HUES64 (cell line): ENCODE measurements at regions not wholly inside any gene's neighbourhood (a gene's known extent, or its start where the extent isn't known, plus 50 kb on each side); places are given as distances from the start of the nearest gene placed in this dataset.

ENCODE experiments used
- H3K27ac ChIP-seq: 2 replicates; pipeline ENCODE4 v1.7.0; 2013; ENCODE audit warnings: low read depth, low read length, inconsistent platforms
- H3K27me3 ChIP-seq: 2 replicates; pipeline ENCODE4 v1.6.1; 2013; ENCODE audit warnings: mild to moderate bottlenecking, low read length; ENCODE audit not compliant: insufficient read depth
- H3K36me3 ChIP-seq: 2 replicates; pipeline ENCODE4 v1.6.1; 2013; ENCODE audit warnings: mild to moderate bottlenecking, low read length; ENCODE audit not compliant: insufficient read depth
- H3K4me1 ChIP-seq: 2 replicates; pipeline ENCODE4 v1.6.1; 2013; ENCODE audit warnings: mild to moderate bottlenecking, low read length, moderate library complexity; ENCODE audit not compliant: insufficient read depth
- H3K4me3 ChIP-seq: 2 replicates; pipeline ENCODE4 v1.5.1; 2013; ENCODE audit warnings: mild to moderate bottlenecking, low read length, moderate library complexity
- H3K9ac ChIP-seq: 2 replicates; pipeline ENCODE4 v1.6.1; 2013; ENCODE audit warnings: mild to moderate bottlenecking, low read depth, low read length
- H3K9me3 ChIP-seq: 2 replicates; pipeline ENCODE4 v1.6.1; 2013; ENCODE audit warnings: low read depth, low read length; ENCODE audit not compliant: insufficient read depth
- WGBS: fragments of 150-250, 120-280 bp; methylation state at CpG from one replicate; pipeline ENCODE4 v1.1.7; 2013; ENCODE audit warnings: missing lambda C conversion rate; 5-methylcytosine and 5-hydroxymethylcytosine counted together

- H3K27me3 ChIP-seq: 0 out of 2 replicates have a peak, but pooled peaks cover 5% of the 10 kb centered on the region
- no peak overlapping the region for H3K4me3 ChIP-seq
- WGBS: 40% methylated on average over 13 of the region's 13 CpGs
- H3K4me1 ChIP-seq: no peaks in the 10 kb centered on the region
- no peaks in the 10 kb centered on the region for H3K9me3 ChIP-seq
- no peak overlapping the region for H3K27ac ChIP-seq
- H3K36me3 ChIP-seq: no peaks in the 10 kb centered on the region
- H3K9ac ChIP-seq: no peak overlapping the region
Measured at GRCh38 chr17:68172461-68172954, 75.3 kb upstream of the AMZ2 start.

GRCh38 chr17:68175416-68175815 lies 72.4 kb upstream of the AMZ2 start:
- 93% methylated on average over 2 of the region's 2 CpGs for WGBS
- Histone ChIP-seq H3K9me3 (no peaks in the 10 kb centered on the region), H3K4me3 (no peak overlapping the region), H3K36me3 (no peaks in the 10 kb centered on the region), H3K4me1 (no peaks in the 10 kb centered on the region), H3K9ac (no peak overlapping the region), H3K27ac (no peak overlapping the region), H3K27me3 (0 out of 2 replicates have a peak, but pooled peaks cover 5% of the 10 kb centered on the region)

- H3K9me3 ChIP-seq: no peaks in the 10 kb centered on the region
- H3K9ac ChIP-seq: no peak overlapping the region
- H3K4me1 ChIP-seq: no peaks in the 10 kb centered on the region
- H3K36me3 ChIP-seq: no peaks in the 10 kb centered on the region
- no peak overlapping the region for H3K4me3 ChIP-seq
- H3K27ac ChIP-seq: no peak overlapping the region
- H3K27me3 ChIP-seq: 0 out of 2 replicates have a peak, but pooled peaks cover 5% of the 10 kb centered on the region
- 92% methylated on average over 3 of the region's 3 CpGs for WGBS
Measured at GRCh38 chr17:68175905-68176304, 71.9 kb upstream of the AMZ2 start.

DNA sequence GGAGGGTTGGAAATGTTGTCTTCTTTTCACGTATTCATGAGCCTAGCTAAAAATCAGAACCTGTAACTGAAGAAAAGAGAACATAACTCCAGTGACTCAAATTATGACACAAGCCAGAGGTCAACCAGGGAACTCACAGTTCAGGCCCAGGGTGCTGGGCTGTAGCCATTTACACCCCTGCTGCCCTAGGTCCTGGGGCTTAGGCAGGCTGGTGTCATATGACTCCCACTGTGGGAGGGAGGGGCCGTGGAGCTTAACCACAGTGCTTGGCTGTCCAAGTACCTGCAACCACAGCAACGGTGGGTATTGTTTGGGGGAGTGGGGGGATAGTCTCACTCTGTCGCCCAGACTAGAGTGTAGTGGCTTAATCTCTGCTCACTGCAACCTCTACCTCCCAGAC lies 71.1 kb upstream of the AMZ2 start:
- H3K27me3 ChIP-seq: 0 out of 2 replicates have a peak, but pooled peaks cover 5% of the 10 kb centered on the region
- H3K36me3 ChIP-seq: no peaks in the 10 kb centered on the region
- 79% methylated on average over 3 of the region's 4 CpGs for WGBS
- no peak overlapping the region for H3K4me3 ChIP-seq
- H3K27ac ChIP-seq: no peak overlapping the region
- no peaks in the 10 kb centered on the region for H3K9me3 ChIP-seq
- H3K4me1 ChIP-seq: no peaks in the 10 kb centered on the region
- H3K9ac ChIP-seq: no peak overlapping the region

DNA sequence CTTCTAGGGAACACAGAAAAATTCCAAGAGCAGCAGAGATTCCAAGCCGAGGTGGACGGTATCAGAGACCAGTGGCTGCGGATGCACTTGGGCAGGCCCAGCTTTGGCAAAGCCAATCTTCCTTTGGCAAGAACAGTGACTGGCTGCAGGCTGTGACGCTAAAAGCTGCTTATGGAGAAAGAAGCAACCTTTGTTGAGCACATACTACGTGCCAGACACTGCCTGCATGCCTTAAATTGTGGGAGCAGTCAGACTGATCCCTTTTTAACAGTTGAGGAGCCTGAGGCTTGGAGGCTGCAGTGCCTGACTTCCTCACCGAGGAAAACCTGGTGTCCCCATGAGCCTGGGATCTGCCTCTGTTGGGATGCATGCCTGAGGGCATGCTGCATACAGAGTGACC lies 69.0 kb upstream of the AMZ2 start:
- Histone ChIP-seq H3K4me3 (no peak overlapping the region), H3K27me3 (0 out of 2 replicates have a peak, but pooled peaks cover 2% of the 10 kb centered on the region), H3K9me3 (no peaks in the 10 kb centered on the region), H3K9ac (no peak overlapping the region), H3K4me1 (no peaks in the 10 kb centered on the region), H3K36me3 (no peaks in the 10 kb centered on the region), H3K27ac (no peak overlapping the region)
- 90% methylated on average over 6 of the region's 6 CpGs for WGBS

- Histone ChIP-seq H3K4me3 (no peak overlapping the region), H3K4me1 (no peaks in the 10 kb centered on the region), H3K9me3 (no peaks in the 10 kb centered on the region), H3K27me3 (no peaks in the 10 kb centered on the region), H3K36me3 (no peaks in the 10 kb centered on the region), H3K27ac (no peak overlapping the region), H3K9ac (no peak overlapping the region)
- 94% methylated on average over 20 of the region's 21 CpGs for WGBS
Measured at GRCh38 chr17:68179236-68179925, 68.5 kb upstream of the AMZ2 start.

- H3K27ac ChIP-seq: no peak overlapping the region
- no peak overlapping the region for H3K4me3 ChIP-seq
- no peak overlapping the region for H3K9ac ChIP-seq
- no peaks in the 10 kb centered on the region for H3K36me3 ChIP-seq
- WGBS: 98% methylated on average over 31 of the region's 31 CpGs
- no peaks in the 10 kb centered on the region for H3K27me3 ChIP-seq
- H3K4me1 ChIP-seq: no peaks in the 10 kb centered on the region
- H3K9me3 ChIP-seq: no peaks in the 10 kb centered on the region
Measured at GRCh38 chr17:68179926-68180285, 67.9 kb upstream of the AMZ2 start.

DNA sequence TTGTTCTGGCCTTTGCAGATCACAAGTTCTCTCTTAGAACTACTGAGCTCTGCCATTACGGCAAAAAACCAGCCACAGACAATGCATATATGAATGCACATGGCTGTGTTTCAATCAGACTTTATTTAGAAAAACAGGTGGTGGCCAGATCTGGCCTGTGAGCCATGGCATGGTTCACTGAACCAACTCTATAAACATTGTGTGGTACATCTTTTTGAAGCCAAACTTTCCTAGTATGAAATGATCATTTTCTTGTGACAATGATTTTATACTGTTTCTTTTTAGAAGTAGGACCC lies 65.9 kb upstream of the AMZ2 start:
- Histone ChIP-seq H3K36me3 (no peaks in the 10 kb centered on the region), H3K27me3 (no peaks in the 10 kb centered on the region), H3K4me3 (no peak overlapping the region), H3K27ac (no peak overlapping the region), H3K4me1 (no peaks in the 10 kb centered on the region), H3K9me3 (no peaks in the 10 kb centered on the region), H3K9ac (no peak overlapping the region)
- 92% methylated on average over 1 of the region's 1 CpG for WGBS

DNA sequence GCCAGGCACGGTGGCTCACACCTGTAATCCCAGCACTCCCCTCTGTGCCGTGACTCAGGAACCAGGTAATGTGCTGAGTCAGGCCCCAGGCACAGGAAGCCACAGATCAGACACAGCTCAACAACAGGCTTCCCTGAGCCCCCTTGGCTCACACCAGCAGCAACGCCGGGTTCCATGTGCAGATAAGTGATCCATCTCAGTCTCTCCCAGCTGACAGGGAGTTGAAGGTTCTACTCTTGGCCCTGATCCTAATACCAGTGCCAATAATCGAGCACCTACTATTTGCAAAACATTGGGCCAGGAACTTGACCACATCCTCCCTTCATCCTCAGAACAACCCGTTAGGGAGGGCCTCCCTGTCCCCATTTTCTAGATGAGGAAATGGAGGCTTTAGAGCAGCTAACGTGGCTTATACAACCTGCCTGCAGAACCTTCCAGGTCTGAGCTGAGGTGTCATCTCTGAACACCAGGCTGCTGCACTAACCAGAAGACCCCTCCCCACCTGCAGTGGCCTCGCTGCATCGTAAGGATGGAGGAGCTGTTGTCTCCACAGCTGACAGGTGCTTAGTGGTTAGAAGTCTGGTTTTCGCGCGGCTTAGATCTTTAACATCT lies 64.8 kb upstream of the AMZ2 start:
- H3K4me3 ChIP-seq: no peak overlapping the region
- no peak overlapping the region for H3K9ac ChIP-seq
- no peaks in the 10 kb centered on the region for H3K9me3 ChIP-seq
- 83% methylated on average over 12 of the region's 12 CpGs for WGBS
- H3K36me3 ChIP-seq: no peaks in the 10 kb centered on the region
- H3K27ac ChIP-seq: no peak overlapping the region
- H3K27me3 ChIP-seq: no peaks in the 10 kb centered on the region
- H3K4me1 ChIP-seq: no peaks in the 10 kb centered on the region

- no peaks in the 10 kb centered on the region for H3K27me3 ChIP-seq
- no peaks in the 10 kb centered on the region for H3K9me3 ChIP-seq
- no peaks in the 10 kb centered on the region for H3K4me1 ChIP-seq
- H3K9ac ChIP-seq: no peak overlapping the region
- no peak overlapping the region for H3K4me3 ChIP-seq
- 72% methylated on average over 10 of the region's 10 CpGs for WGBS
- no peak overlapping the region for H3K27ac ChIP-seq
- no peaks in the 10 kb centered on the region for H3K36me3 ChIP-seq
Measured at GRCh38 chr17:68184141-68184571, 63.7 kb upstream of the AMZ2 start.

- Histone ChIP-seq H3K9ac (no peak overlapping the region), H3K4me1 (no peaks in the 10 kb centered on the region), H3K27me3 (no peaks in the 10 kb centered on the region), H3K36me3 (no peaks in the 10 kb centered on the region), H3K27ac (no peak overlapping the region), H3K4me3 (no peak overlapping the region), H3K9me3 (no peaks in the 10 kb centered on the region)
- WGBS: 93% methylated on average over 4 of the region's 4 CpGs
Measured at GRCh38 chr17:68184816-68185436, 62.9 kb upstream of the AMZ2 start.
